ENCODE measurements at regions not wholly inside any gene's neighbourhood (a gene's known extent, or its start where the extent isn't known, plus 50 kb on each side); places are given as distances from the start of the nearest gene placed in this dataset.

- TF ChIP-seq CTCF (IDR thresholded peaks at IDR 0.05; ENCODE audit: insufficient read depth, low read length, poor library complexity, severe bottlenecking) (no peak), EZH2phosphoT487 (conservative IDR thresholded peaks at IDR 0.05; ENCODE audit: low read length) (no peak)
Measured at GRCh38 chr5:23303435-23303834, 204.0 kb upstream of the PRDM9 start.

Measured in SU-DHL-6 (cell line).